OCI-LY1 (cell line): ENCODE measurements at regions not wholly inside any gene's neighbourhood (a gene's known extent, or its start where the extent isn't known, plus 50 kb on each side); places are given as distances from the start of the nearest gene placed in this dataset.

Experiments
- H2AFZ ChIP-seq: fragments of 200-600 bp; sonication (generic), shearing (Covaris generic); 2 replicates; pipeline ENCODE4 v1.6.0; 2014; ENCODE audit warnings: antibody characterized with exemption, mild to moderate bottlenecking, low read length
- H3F3A ChIP-seq: fragments of 200-600 bp; sonication (generic), shearing (Covaris generic); 2 replicates; pipeline ENCODE4 v1.6.0; 2014; ENCODE audit warnings: mild to moderate bottlenecking, antibody characterized with exemption, low read length, moderate library complexity; ENCODE audit not compliant: insufficient read depth
- H3K27ac ChIP-seq: fragments of 200-600 bp; sonication (generic); 2 replicates; pipeline ENCODE4 v1.5.1; 2014; ENCODE audit warnings: low read length, mixed run types, mild to moderate bottlenecking, low read depth; ENCODE audit not compliant: poor library complexity, severe bottlenecking
- H3K27me3 ChIP-seq: fragments of 200-600 bp; sonication (generic); 2 replicates; pipeline ENCODE4 v1.6.0; 2014; ENCODE audit warnings: antibody characterized with exemption, mild to moderate bottlenecking, low read length, moderate library complexity; ENCODE audit not compliant: insufficient read depth
- H3K36me3 ChIP-seq: fragments of 200-600 bp; sonication (generic); 2 replicates; pipeline ENCODE4 v1.6.1; 2014; ENCODE audit warnings: mild to moderate bottlenecking, antibody characterized with exemption, low read length, moderate library complexity, mixed read lengths; ENCODE audit not compliant: insufficient read depth
- H3K4me1 ChIP-seq: fragments of 200-600 bp; sonication (generic); 2 replicates; pipeline ENCODE4 v1.5.1; 2014; ENCODE audit warnings: mild to moderate bottlenecking, low read length, moderate library complexity; ENCODE audit not compliant: insufficient read depth, severe bottlenecking
- H3K4me2 ChIP-seq: fragments of 200-600 bp; sonication (generic), shearing (Covaris generic); 2 replicates; pipeline ENCODE4 v1.6.1; 2014; ENCODE audit warnings: low read length
- H3K4me3 ChIP-seq: fragments of 200-600 bp; sonication (generic); 2 replicates; pipeline ENCODE4 v1.5.1; 2014; ENCODE audit warnings: low read length, low read depth, mild to moderate bottlenecking, mixed read lengths; ENCODE audit not compliant: poor library complexity, severe bottlenecking
- H3K79me2 ChIP-seq: fragments of 200-600 bp; shearing (Covaris generic); 2 replicates; pipeline ENCODE4 v1.6.1; 2016; ENCODE audit warnings: mixed run types, low read length, mixed read lengths; ENCODE audit not compliant: insufficient read depth
- H3K9ac ChIP-seq: fragments of 200-600 bp; sonication (generic), shearing (Covaris generic); 2 replicates; pipeline ENCODE4 v1.6.1; 2014; ENCODE audit warnings: mild to moderate bottlenecking, low read length, mixed read lengths
- H3K9me2 ChIP-seq: fragments of 200-600 bp; sonication (generic), shearing (Covaris generic); 2 replicates; pipeline ENCODE4 v1.6.1; 2014; ENCODE audit warnings: low read depth, mild to moderate bottlenecking, low read length, mixed read lengths
- H3K9me3 ChIP-seq: fragments of 200-600 bp; shearing (Covaris generic); 2 replicates; pipeline ENCODE4 v1.6.1; 2014; ENCODE audit warnings: low read length, mixed read lengths
- H4K20me1 ChIP-seq: fragments of 200-600 bp; sonication (generic), shearing (Covaris generic); 2 replicates; pipeline ENCODE4 v1.6.0; 2016; ENCODE audit warnings: mild to moderate bottlenecking, low read length; ENCODE audit not compliant: insufficient read depth
- EZH2 ChIP-seq: fragments of 200-600 bp; sonication (generic), shearing (Covaris generic); IDR thresholded peaks from 2 replicates; pipeline ENCODE4 v1.8.0; 2017; ENCODE audit warnings: borderline replicate concordance, mixed run types, mild to moderate bottlenecking, antibody characterized with exemption, low read length, moderate library complexity, mixed read lengths
- TF ChIP-seq, protein P1 (sequence below): fragments of 200-600 bp; sonication (generic), shearing (Covaris generic); IDR thresholded peaks from 2 replicates; pipeline ENCODE4 v1.5.1; 2017; ENCODE audit warnings: mild to moderate bottlenecking, antibody characterized with exemption, low read length, moderate library complexity, mixed read lengths

DNA sequence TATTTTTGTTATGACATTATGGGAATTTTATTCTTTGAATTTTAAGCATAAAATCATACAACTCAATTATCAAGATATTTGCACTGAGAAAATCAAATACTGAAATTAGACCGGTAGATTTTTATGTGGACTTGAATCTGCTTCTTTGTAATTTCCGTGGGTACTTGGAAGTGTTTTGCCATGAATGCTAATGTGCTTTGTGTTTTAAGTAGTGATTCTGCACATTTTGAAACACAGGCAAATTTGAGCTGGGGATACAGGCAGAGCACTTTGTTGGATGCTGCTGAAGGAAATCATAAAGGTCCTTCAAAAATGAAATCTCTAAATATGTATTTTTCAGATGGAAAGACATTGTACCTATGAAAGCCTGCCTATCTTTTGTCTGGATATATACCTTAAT, 446.3 kb upstream of the POU3F3 start:
- Histone ChIP-seq H2AFZ (no peak overlapping the region), H3K9me3 (no peaks in the 10 kb centered on the region), H3K9ac (no peak overlapping the region), H3F3A (no peaks in the 10 kb centered on the region), H3K9me2 (no peaks in the 10 kb centered on the region), H3K36me3 (no peaks in the 10 kb centered on the region), H3K79me2 (no peaks in the 10 kb centered on the region), H3K4me3 (no peak overlapping the region), H3K27ac (no peak overlapping the region), H4K20me1 (no peaks in the 10 kb centered on the region), H3K4me2 (no peak overlapping the region), H3K4me1 (no peaks in the 10 kb centered on the region), H3K27me3 (no peaks in the 10 kb centered on the region)
- TF ChIP-seq EZH2, result no peak
- TF ChIP-seq, protein P1, sequence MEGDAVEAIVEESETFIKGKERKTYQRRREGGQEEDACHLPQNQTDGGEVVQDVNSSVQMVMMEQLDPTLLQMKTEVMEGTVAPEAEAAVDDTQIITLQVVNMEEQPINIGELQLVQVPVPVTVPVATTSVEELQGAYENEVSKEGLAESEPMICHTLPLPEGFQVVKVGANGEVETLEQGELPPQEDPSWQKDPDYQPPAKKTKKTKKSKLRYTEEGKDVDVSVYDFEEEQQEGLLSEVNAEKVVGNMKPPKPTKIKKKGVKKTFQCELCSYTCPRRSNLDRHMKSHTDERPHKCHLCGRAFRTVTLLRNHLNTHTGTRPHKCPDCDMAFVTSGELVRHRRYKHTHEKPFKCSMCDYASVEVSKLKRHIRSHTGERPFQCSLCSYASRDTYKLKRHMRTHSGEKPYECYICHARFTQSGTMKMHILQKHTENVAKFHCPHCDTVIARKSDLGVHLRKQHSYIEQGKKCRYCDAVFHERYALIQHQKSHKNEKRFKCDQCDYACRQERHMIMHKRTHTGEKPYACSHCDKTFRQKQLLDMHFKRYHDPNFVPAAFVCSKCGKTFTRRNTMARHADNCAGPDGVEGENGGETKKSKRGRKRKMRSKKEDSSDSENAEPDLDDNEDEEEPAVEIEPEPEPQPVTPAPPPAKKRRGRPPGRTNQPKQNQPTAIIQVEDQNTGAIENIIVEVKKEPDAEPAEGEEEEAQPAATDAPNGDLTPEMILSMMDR, result no peak

DNA sequence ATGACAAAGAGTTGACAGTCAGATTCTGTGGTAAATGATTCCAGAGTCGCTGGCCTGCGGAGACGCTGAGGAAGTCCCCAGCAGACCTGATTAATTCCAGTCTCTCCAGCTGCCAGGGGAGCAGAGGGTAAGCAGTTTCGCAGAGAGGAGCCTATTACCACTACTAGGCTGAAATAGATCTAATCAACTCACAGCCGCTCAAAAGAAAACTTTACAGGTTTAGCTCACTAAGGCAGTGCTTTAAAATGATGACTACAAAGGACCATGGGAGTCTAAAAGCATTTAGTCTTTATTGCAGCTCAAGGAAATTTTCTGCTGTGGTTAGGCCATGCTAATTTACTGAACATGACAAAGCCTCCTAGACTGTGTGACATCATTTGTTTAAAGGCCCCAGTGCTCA, 445.6 kb upstream of the POU3F3 start:
- Histone ChIP-seq H3K79me2 (no peaks in the 10 kb centered on the region), H3K9ac (no peak overlapping the region), H4K20me1 (no peaks in the 10 kb centered on the region), H3F3A (no peaks in the 10 kb centered on the region), H3K27me3 (no peaks in the 10 kb centered on the region), H3K9me3 (no peaks in the 10 kb centered on the region), H3K9me2 (no peaks in the 10 kb centered on the region), H3K4me2 (no peak overlapping the region), H3K4me1 (no peaks in the 10 kb centered on the region), H3K4me3 (no peak overlapping the region), H3K27ac (no peak overlapping the region), H3K36me3 (no peaks in the 10 kb centered on the region), H2AFZ (no peak overlapping the region)
- TF ChIP-seq EZH2, result no peak
- TF ChIP-seq, protein P1, result no peak

DNA sequence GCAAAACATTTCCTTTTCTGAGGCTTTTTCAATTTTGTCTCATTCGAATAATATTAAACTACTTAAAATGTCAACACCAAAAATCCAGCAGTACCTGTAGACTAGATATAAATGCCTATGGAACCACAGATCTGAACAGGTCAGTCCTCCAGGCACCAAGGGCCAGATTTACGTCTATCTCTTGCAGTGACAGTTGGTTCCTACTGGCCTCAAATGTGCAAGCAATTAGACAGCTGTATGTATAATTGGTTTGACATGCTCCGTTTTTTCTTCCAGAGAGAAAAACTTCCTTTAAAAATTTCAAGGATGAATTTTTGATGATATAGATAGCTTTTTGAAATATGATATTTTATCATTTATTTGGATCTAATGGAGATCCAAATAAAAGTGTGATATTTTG, 443.8 kb upstream of the POU3F3 start:
- H2AFZ ChIP-seq, result no peak overlapping the region
- H3K9me3 ChIP-seq, result no peaks in the 10 kb centered on the region
- H3K27ac ChIP-seq, result no peak overlapping the region

More for the DNA sequence above, 443.8 kb upstream of the POU3F3 start:
- Histone ChIP-seq H3F3A (no peaks in the 10 kb centered on the region), H3K4me2 (no peak overlapping the region), H3K79me2 (no peaks in the 10 kb centered on the region), H3K9me2 (no peaks in the 10 kb centered on the region), H3K4me3 (no peak overlapping the region), H3K27me3 (no peaks in the 10 kb centered on the region), H3K9ac (no peak overlapping the region), H4K20me1 (no peaks in the 10 kb centered on the region), H3K4me1 (no peaks in the 10 kb centered on the region), H3K36me3 (no peaks in the 10 kb centered on the region)
- TF ChIP-seq, protein P1, result no peak
- TF ChIP-seq EZH2, result no peak
